OCI-LY3 (cell line): ENCODE measurements at regions not wholly inside any gene's neighbourhood (a gene's known extent, or its start where the extent isn't known, plus 50 kb on each side); places are given as distances from the start of the nearest gene placed in this dataset.
"Not testable (repeated sequence)": the region's sequence is repeated elsewhere in the genome, so short reads cannot be mapped to it uniquely, and the experiment has no call there.

ENCODE experiments used
- CTCF ChIP-seq: fragments of 200-600, 300-600 bp; sonication (generic); IDR thresholded peaks from 2 replicates; pipeline ENCODE4 v1.5.1; 2014; ENCODE audit warnings: antibody characterized with exemption, low read length, low read depth
- EZH2phosphoT487 ChIP-seq: fragments of 200-600 bp; shearing (Covaris generic); IDR thresholded peaks from 2 replicates; pipeline ENCODE4 v1.6.1; 2018; ENCODE audit warnings: antibody characterized with exemption, mixed run types, low read depth

- TF ChIP-seq CTCF, EZH2phosphoT487: not testable (repeated sequence)
Measured at GRCh38 chr14:104402303-104402702, 177.3 kb upstream of the C14orf180 start.
